Vagina (tissue), 2 donors: ENCODE measurements at regions not wholly inside any gene's neighbourhood (a gene's known extent, or its start where the extent isn't known, plus 50 kb on each side); places are given as distances from the start of the nearest gene placed in this dataset.

ENCODE experiments used
- POLR2A ChIP-seq, 2 donors: fragments of 450-650 bp; IDR thresholded peaks; one replicate each; pipeline ENCODE4 v1.6.1; 2017; ENCODE audit warnings: antibody characterized with exemption in 2 of 2, mild to moderate bottlenecking in 2 of 2, moderate library complexity in 2 of 2
- TF ChIP-seq, protein P1 (sequence below), 3 experiments: fragments of 450-650 bp in 2 of 3; fragments of 200-600 bp in 1 of 3; sonication (generic) in 1 of 3; IDR thresholded peaks; one replicate each; pipeline ENCODE4 v1.5.1; 2017 to 2019; ENCODE audit warnings: antibody characterized with exemption in 3 of 3, mild to moderate bottlenecking in 2 of 3, moderate library complexity in 2 of 3

- TF ChIP-seq, protein P1, sequence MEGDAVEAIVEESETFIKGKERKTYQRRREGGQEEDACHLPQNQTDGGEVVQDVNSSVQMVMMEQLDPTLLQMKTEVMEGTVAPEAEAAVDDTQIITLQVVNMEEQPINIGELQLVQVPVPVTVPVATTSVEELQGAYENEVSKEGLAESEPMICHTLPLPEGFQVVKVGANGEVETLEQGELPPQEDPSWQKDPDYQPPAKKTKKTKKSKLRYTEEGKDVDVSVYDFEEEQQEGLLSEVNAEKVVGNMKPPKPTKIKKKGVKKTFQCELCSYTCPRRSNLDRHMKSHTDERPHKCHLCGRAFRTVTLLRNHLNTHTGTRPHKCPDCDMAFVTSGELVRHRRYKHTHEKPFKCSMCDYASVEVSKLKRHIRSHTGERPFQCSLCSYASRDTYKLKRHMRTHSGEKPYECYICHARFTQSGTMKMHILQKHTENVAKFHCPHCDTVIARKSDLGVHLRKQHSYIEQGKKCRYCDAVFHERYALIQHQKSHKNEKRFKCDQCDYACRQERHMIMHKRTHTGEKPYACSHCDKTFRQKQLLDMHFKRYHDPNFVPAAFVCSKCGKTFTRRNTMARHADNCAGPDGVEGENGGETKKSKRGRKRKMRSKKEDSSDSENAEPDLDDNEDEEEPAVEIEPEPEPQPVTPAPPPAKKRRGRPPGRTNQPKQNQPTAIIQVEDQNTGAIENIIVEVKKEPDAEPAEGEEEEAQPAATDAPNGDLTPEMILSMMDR (IDR thresholded peaks at IDR 0.05): no peak
- no peak for TF ChIP-seq POLR2A (IDR thresholded peaks at IDR 0.05)
Observed at GRCh38 chr2:8528863-8529262, 153.0 kb upstream of the ID2 start.
